ENCODE measurements at regions not wholly inside any gene's neighbourhood (a gene's known extent, or its start where the extent isn't known, plus 50 kb on each side); places are given as distances from the start of the nearest gene placed in this dataset.
"Not testable (repeated sequence)": the region's sequence is repeated elsewhere in the genome, so short reads cannot be mapped to it uniquely, and the experiment has no call there.

DNA sequence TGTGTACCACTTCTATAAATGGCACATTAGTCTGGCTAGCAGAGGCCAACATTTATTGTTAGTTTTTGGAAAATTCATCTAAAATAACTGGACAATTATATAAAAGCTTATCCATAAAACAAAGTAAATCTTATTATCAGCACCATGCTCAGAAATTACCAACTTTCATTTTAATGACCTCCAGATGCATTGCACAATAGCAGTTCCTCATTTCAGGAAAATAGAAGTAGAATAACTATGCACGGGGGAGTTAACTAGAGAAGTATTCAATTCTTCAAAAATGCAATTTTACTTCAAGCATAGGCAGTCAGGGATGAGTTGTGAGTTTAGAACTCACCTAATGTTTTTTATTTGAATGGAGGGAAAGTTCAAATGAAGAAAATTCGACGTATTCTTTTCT is 1023.5 kb downstream of the PCDH17 start:
- no peak for DNase-seq

DNA sequence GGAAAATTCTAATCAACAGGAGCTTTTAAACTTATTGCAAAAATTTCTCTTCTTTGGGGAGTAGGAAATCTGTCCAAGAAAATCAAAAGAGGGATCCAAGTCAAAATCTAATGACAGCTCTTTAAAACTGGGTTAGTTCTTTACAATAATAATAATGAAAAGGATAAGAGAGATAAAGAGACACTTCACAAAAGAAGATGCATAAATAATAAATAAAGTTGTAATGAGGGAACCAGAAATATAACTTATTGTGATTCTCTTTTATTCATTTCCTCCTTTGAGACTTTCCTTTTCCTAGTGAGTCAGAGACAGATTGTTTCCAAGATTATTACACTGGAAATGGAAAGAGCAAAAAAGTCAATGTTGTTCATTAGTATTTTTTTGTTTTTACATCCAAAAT is 1029.3 kb downstream of the PCDH17 start:
- DNase-seq, result no peak

DNA sequence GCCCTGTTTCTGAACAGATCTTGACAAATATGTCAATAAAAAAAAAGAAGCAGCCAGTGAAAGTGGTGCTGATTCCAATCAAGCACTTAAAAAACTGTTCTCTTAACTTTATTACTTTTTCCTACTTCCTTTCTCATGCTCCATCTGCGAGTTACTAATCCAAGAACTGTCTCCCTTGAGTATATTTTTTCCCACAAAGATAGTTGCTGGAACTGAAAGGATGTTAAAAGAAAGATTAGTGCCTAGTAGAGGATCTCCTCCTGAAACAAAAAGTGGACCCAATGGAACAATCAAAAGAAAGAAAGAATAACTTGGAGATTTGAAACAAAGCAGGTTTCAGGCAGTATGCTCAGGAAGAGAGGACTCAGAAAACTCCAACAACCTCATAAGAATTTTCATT is 1034.8 kb downstream of the PCDH17 start:
- DNase-seq, result no peak

DNA sequence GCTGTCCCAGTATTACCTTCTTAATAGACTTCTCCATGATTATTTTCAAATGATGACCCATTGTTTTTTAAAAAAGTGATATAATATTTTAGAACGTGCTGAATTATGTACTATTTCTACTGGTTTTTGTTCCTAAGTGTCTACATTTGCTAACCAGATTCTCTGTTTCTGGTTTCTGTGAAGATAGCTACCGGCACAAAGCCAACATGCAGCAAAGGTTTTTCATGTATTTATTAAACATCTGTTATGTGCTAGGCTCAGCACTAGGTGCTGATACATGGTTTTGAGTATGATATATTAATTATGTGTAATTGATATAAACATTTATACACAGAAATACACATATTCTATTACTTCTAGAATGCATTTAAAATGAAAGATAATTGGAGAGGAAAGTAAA is 1035.6 kb downstream of the PCDH17 start:
- DNase-seq, result no peak

DNA sequence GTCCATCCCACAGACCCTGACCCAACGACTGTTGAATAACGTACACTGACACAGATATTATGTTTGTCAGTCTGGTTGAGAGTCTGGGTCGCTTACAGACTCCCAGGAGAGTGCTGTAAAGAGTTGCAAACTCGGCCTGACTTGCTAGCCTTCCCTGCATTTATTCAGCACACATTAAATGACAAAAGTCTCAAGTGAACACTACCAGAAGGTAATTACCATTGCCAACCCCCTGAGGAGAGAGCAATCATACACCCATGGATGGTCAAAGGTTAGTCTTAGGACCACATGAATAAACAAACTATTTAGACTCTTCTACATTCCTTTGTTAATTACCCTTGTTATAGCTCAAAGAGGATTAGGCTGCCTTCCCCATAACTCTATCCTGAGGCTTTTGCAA is 1048.6 kb downstream of the PCDH17 start:
- DNase-seq, result no peak

DNA sequence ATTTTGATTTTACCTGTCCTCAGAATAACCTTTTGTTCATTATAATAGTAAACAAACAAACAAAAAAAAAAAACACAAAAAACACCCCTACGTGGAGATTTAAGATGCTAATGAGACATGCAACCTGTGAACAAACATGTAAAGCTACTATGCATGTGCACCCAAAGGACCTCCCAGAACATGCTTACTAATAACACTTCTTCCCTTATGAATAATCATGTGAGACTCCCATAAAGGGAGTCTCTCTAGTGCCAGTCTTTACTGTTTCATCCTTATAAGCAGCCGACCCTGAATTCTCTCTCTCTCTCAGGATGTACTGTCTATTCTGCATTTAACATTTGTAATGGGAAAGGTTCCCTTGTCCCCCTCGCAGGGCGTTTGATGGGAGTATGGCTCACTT is 1051.1 kb downstream of the PCDH17 start:
- DNase-seq, result no peak

DNA sequence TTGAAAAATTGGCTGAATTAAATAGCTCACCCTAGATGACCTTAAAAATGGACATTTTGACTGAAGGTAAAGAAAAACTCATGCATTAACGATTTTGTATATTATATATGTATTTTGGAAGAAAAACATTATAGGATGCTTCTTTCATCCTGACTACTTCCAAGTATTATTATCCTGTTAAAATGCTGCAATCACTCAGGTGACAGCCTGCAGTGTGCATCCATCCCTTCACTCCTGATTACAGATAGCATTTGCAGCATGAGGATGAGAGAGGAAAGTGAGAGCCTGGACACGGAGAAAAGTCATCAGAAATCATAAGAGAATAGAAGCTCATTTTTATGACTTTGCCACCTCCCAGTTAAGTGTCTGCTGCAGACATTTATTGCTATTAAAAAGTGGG is 1055.6 kb downstream of the PCDH17 start:
- no peak for DNase-seq

DNA sequence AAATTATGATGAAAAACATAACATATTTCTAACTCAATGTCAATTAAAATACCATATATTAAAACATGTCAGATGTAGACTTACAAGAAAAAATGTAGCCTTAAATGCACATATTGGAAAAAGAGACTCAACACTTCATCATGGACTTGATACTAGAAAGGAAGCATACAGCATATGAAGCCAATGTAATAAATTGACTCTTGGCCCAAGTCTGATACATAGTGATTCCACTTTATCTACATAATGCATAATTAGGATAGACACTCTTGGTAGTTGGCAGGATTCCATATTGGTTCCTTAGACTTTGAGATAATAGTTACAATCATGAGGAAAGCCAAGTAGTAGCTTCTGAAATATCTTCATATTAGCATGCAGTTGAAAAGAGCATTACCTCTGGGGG is 1067.0 kb downstream of the PCDH17 start:
- DNase-seq, result no peak

DNA sequence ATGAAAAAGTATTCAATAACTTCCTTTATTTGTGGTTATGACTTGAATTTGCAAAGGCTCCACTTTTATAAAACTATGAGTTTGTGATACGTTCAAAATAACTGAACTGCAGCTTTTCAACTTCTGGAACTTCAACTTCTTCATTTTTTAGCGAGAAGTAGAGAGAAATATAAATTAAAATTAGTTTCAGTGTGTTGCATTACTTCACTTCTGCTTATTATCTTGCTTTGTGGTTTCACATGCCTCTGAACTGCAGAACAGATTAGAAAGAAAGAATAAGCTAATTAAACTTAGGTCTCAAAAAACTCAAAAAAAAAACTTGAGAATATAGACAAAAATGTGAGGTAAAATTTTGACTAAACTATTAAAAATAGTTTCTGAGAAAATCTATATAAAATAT is 1073.4 kb downstream of the PCDH17 start:
- DNase-seq, result no peak

DNA sequence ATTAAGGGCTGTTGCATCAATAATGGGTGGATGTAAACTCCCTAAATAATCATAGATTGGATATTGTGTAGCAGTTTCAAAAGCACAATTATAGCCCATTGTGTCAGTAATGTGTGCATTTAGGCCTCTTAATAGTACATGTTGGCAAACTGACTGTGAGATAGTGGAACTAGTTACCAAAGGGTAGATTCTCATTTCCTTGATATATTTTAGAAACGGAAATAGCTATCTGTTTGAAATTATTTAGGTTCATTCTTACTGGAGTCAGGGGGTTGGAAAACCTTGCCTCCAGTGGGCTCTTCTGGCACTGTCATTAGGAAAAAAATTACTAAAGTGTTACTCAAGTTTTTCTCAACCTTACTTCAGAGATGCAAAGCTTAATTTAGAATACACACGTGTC is 1074.9 kb downstream of the PCDH17 start:
- no peak for DNase-seq

DNA sequence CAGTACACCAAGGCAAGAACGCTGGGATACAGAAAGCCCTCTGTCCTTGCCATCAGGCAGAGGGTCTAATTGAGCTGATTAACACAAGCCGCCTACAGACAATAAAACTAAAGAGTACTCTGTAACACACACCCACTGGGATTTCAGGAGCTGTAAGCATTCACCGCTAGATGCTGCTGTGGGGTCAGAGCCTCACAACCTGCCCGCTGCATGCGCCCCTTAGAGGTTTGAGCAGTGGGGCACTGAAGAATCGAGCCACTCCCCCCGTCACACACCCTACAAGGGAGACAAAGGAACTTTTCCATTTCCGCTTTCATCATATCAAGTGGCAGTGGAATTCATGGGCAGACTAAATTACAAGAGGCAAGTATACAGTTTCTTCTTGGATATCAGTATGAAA is 1080.6 kb downstream of the PCDH17 start:
- DNase-seq, result no peak

DNA sequence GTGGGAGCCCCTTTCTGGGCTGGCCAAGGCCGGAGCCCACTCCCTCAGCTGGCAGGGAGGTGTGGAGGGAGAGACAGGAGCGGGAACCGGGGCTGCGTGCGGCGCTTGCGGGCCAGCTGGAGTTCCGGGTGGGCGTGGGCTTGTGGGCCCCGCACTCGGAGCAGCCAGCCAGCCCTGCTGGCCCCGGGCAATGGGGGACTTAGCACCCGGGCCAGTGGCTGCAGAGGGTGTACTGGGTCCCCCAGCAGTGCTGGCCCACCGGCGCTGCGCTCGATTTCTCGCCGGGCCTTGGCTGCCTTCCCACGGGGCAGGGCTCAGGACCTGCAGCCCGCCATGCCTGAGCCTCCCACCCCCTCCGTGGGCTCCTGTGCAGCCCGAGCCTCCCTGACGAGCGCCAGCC is 1082.5 kb downstream of the PCDH17 start:
- DNase-seq, result not testable (repeated sequence)

DNA sequence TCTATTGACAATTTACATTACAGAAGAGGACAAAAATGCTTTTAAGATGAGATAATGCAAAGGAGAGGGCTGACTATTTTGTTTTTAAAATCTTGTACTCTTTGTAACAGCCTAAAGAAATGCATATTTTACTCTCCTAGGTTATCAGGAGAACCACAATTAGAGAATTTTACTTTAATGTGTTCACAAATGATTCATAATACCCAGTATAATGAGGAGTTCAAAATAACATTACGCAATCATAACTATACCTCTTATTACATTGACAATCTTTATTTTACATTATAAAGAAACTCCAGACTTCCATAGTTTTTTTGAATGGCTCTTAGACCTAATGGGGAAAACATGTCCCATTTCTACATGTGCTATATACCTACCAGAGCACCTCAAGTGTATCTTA is 1089.7 kb downstream of the PCDH17 start:
- no peak for DNase-seq

DNA sequence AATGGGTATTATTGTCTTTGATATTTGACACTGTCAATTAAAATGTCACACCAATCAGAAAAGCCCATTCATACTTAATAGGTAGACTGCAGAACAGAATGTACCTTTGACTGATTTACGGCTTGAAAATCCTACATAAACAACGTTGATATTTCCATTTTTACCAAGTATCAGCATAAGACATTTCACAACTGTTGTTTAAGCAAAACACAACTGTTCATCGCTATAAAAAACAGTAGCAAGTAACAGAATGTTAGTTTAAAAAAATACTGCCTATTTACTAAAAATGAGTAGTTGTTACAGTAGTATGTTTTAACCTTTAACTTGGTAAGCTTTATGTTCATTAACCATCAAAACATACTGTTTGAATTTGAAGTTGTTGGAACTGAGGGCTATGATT is 1096.6 kb downstream of the PCDH17 start:
- DNase-seq, result no peak

DNA sequence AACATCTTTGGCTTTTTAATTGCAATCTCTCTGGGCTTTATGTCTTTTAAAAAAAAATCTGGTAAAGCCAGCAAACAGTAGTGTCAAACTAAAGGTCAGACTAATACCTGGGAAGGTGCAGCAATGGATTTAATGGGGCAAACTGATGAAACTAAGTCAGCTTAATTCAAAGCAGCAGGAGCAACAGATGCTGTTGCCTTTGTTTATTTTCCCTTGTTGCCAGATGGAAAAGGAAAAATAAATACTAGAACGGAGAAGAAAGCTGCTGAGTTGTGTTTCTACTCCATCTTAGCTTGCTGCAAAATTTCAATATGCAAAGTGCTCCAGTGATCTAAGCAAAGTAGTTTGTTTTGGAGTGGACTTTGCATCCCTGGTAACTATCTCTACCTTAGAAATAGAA is 1097.8 kb downstream of the PCDH17 start:
- DNase-seq, result peak; percentile 99

DNA sequence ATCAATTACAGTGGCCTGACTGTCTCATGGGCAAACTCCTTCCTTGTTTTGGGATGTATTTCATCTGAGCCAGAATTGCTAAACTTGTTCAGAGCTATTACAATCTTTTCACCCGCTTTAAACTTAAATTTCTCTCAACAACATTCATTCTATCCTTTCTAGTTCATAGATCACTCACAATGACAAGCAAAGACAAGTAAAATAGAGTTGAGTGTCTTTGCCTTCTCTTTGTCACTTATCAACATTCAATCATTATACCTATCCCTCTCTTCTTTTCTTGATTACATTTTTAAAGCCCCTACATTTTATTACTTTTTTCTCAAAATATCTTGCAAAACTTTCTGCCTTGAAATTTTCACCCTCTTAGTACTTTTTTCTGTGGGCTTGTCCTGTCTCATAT is 1113.1 kb downstream of the PCDH17 start:
- DNase-seq, result no peak

DNA sequence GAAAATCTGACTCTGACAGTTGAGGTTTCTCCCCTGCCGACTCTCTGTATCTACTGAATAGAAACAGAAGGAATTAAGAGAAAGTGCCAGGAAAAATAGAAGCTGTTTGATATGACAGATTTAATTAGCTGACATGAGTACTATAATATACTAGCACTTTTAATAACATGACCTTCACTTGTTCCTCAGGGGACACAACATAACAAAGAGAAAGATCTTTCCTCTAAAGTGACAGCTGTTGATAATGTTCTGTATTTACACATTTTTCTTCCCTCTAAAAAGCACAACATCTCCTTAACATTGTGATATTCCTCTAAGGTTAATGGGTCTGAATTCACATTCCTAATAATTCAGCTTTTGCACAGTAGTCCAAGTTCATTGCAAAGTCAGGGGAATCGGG is 1136.0 kb downstream of the PCDH17 start:
- no peak for DNase-seq

DNA sequence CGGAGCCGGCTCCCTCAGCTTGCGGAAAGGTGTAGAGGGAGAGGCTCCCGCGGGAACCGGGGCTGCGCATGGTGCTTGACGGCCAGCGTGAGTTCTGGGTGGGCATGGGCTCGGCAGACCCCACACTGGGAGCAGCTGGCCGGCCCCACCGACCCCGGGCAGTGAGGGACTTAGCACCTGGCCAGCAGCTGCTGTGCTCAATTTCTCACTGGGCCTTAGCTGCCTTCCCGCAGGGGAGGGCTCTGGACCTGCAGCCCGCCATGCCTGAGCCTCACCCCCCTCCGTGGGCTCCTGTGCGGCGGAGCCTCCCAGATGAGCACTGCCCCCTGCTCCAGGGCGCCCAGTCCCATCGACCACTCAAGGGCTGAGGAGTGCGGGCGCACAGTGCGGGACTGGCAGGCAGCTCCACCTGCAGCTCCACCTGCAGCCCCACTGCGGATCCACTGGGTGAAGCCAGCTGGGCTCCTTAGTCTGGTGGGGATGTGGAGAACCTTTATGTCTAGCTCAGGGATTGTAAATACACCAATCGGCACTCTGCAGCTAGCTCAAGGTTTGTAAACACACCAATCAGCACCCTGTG is 1141.8 kb downstream of the PCDH17 start:
- no peak for DNase-seq

DNA sequence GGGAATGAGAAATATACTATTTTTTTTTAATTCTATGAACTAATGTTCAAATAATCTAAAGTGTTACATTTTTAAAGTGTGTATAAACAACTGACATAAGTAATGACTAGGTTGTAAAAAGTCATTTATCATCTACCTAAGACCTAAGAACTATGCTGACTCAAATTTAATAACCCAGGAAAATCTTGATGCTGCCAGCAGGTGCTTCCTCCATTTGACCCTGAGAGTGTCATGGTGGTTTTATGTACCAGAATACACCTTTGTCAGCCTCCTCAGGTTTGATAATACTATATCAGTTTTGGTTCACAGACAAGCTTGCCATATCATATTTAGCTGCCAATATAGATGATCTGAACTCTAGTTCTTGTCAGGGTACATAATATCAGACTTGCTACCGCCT is 1151.2 kb downstream of the PCDH17 start:
- DNase-seq, result no peak

DNA sequence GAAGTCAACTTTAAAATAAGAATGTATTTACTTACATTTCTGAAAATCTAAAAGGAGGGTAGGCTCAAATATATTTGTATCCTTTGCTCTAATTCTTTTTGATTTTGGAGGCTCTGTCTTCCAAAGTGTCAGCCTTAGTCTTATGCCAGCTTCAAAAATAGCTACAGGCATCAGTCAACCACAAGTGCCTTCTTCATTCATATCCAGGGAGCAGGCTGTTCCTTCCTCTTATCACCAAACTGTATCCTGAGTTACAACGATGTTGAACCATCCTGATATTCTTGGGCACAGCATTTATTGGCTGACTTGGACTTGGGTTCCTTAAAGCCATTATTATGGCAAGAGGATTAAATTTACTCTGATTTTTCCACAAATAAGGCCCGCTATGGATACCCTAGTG is 1161.3 kb downstream of the PCDH17 start:
- no peak for DNase-seq

DNA sequence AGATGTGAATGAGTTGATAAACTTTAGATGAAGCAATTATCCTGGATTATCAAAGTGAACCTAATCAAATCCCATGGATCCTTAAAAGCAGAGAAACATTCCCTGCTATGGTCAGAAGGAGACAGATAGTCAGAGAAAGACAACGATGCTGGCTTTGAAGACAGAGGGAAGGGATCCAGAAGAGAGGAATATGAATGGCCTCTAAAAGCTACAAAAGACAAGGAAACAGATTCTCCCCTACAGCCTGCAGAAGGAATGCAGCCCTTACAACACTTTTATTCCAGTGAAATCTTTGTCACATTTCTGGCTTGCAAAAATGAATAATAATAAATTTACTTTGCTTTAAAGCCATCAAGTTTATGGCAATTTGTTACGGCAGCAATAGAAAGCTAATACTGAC is 1164.2 kb downstream of the PCDH17 start:
- DNase-seq, result no peak

DNA sequence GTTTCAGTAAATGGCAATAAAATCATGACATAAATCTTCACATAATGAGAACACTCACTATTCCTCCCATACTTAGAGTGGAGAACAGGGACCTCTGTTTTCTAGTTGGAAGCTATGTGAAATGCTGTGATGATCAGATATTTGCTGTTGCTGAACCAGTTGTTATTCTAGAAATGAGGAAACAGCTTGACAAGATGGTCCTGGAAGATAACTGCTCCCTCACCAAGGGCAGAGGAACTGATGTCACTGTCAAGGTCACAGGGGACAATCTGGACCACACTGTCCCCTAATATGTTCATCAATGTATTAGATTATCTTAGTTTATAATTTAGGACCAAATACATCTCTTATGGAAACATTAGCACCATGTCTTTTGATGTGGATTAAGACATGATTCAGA is 1173.3 kb downstream of the PCDH17 start:
- DNase-seq, result no peak

DNA sequence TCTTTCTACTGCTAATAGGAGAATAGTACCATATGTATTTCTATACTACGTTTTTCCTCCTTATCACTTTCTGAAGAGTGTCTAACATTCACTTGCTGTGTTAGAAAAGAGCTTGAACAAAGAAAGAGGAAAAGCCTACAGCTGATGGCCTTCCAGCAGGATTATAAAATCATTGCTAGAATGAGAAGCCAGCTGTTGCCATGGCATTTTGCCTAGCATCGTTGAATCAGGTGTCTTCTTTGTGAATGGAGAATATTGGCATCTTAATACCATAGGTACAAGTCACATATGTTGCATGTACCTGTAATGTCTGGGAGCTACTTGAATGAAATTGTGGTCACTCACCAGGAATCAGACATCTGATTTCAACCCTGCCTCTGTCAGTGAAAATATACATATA is 1174.9 kb downstream of the PCDH17 start:
- no peak for DNase-seq

DNA sequence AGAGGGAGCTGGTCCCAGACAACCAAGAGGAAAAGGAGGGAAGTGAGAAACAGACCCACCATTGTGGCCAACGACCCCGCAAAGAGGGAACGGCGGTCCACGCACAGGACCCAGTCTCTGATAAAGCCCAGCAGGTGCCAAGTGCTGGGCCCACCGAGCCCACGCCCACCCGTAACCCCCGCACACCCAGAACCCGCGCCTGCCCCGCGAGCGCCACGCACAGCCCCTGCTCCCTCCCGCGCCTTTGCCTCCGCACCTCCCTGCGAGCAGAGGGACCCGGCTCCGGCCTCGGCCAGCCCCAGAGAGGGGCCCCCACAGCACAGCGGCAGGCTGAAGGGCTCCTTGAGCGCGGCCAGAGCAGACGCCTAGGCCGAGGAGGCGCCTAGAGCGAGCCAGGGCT is 1192.2 kb downstream of the PCDH17 start:
- no peak for DNase-seq

DNA sequence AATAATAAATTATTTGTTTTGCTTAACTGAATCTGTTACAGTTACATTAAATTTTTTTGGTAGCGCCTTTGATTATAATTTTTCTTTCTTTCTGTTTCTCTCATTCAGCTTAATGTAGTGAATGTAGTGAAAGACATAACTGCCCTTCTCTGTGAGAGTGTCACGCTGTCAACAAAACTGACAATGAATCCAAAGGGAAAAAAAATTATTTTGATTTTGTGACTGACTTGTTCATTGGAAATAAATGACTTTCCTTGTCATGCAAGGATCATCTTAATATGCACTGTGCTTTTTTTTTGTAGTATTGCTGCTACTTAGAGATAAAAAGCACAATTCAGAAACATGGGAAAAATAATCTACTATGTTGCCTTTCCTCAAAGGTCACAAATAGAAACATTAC is 1196.4 kb downstream of the PCDH17 start:
- no peak for DNase-seq

DNA sequence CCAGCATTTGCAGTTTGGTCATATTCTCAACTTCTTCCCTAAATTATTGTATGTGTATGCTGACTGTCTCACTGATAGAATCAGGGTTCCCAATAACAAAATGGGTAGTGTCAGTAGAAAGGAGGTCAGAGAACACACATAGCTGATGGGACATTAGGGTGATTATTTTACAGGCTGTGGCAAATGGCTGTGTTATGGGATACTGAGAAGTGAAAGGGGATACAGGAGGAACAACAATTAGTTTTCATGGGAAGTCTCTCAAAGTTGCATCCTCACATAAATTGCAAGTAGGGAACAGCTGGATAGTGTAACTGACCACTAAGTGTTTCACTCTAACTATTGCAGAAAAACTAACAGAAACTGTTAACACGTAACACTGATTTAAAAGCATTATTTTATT is 1199.3 kb downstream of the PCDH17 start:
- no peak for DNase-seq

Data from NCI-H526 treated with DMSO at 0.1 percent for 48 hours (cell line).